Activated T-cell treated with anti-CD3 and anti-CD28 coated beads, Interleukin-2, amount 50 U/mL, for 24 hours (primary cell): ENCODE measurements at regions not wholly inside any gene's neighbourhood (a gene's known extent, or its start where the extent isn't known, plus 50 kb on each side); places are given as distances from the start of the nearest gene placed in this dataset.
"Not testable (repeated sequence)": the region's sequence is repeated elsewhere in the genome, so short reads cannot be mapped to it uniquely, and the experiment has no call there.

ENCODE experiments used
- DNase-seq: peaks from one replicate; pipeline ENCODE4 v3.0.0-alpha.2; 2020
- H3K27ac Mint-ChIP-seq: 2 replicates; pipeline ENCODE4 v1.8.0; 2020; ENCODE audit warnings: mild to moderate bottlenecking, mixed read lengths
- H3K27me3 Mint-ChIP-seq: 2 replicates; pipeline ENCODE4 v1.8.0; 2020; ENCODE audit warnings: mixed read lengths
- H3K36me3 Mint-ChIP-seq: 2 replicates; pipeline ENCODE4 v1.8.0; 2020; ENCODE audit warnings: low read depth, mixed read lengths
- H3K4me1 Mint-ChIP-seq: 2 replicates; pipeline ENCODE4 v1.8.0; 2020; ENCODE audit warnings: low read depth, mixed read lengths
- H3K4me3 Mint-ChIP-seq: 2 replicates; pipeline ENCODE4 v1.8.0; 2020; ENCODE audit warnings: mild to moderate bottlenecking, moderate library complexity, mixed read lengths
- H3K9me3 Mint-ChIP-seq: 2 replicates; pipeline ENCODE4 v1.8.0; 2020; ENCODE audit warnings: mixed read lengths

DNA sequence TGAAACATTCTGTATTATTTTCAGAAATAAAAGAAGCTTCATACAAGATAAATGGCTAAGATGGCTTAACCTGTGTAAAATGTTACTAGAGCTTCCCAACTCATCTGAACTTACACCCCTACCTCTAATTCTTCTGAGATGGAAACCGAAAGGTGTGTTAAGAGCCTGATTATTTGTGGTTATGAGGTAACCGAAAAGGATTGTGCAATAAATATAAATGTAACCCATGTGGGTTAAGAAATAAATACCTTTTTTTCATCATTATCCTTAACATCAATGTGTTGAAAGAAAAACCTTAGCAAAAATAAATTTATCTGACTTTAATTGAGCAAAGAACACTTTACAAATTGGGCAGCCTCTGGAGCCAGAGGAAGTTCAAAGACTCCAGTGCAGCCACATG is 961.8 kb upstream of the SPRY2 start:
- Mint-ChIP-seq H3K36me3 (no peaks in the 10 kb centered on the region), H3K4me3 (no peak overlapping the region), H3K27me3 (no peaks in the 10 kb centered on the region), H3K27ac (no peak overlapping the region), H3K4me1 (no peaks in the 10 kb centered on the region), H3K9me3 (peaks cover 11% of the 10 kb centered on the region)
- DNase-seq, result no peak

DNA sequence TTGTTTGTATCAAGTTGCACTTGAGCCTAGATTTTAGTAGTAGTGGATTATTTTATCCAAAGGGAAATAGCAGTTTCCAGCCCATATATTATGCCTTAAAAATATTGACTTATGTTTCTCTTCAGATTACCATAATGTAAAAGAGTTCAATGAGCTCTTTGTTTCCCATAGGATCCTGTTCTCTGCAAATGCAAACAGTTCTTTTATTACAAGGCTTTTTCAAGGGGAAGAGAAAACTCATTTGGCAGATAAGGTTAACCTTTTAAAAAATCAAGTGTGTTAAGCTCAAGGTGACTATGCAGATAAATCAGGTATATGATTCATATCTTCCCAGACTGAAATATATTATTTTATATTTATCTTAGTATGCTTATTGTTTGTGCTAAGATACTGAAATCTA is 961.2 kb upstream of the SPRY2 start:
- H3K4me1 Mint-ChIP-seq, result no peaks in the 10 kb centered on the region
- H3K27ac Mint-ChIP-seq, result no peak overlapping the region
- no peaks in the 10 kb centered on the region for H3K27me3 Mint-ChIP-seq
- H3K9me3 Mint-ChIP-seq, result peaks cover 11% of the 10 kb centered on the region
- H3K4me3 Mint-ChIP-seq, result no peak overlapping the region
- no peak for DNase-seq
- no peaks in the 10 kb centered on the region for H3K36me3 Mint-ChIP-seq

DNA sequence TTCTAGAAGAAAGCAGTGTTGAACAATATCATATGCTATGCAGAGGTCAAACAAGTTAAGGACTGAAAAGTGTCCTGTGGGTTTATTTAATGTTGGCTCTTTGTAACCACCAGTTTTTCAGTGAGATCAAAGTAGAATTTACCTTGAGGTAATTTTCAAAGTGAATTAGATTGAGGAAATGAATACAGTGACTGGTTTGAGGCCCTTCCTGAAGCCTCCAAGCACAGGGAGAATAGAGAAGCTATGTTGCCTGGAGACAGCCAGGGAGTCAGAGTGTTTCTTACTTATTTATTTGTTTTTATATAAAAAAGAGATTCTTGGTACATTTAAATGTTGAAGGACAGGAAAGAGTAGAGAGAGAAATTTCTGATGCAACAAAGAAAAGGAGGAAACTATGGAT is 954.3 kb upstream of the SPRY2 start:
- no peaks in the 10 kb centered on the region for H3K4me1 Mint-ChIP-seq
- no peak for DNase-seq
- no peaks in the 10 kb centered on the region for H3K36me3 Mint-ChIP-seq
- H3K27ac Mint-ChIP-seq, result no peak overlapping the region
- peaks cover 7% of the 10 kb centered on the region for H3K9me3 Mint-ChIP-seq
- no peaks in the 10 kb centered on the region for H3K27me3 Mint-ChIP-seq
- no peak overlapping the region for H3K4me3 Mint-ChIP-seq

DNA sequence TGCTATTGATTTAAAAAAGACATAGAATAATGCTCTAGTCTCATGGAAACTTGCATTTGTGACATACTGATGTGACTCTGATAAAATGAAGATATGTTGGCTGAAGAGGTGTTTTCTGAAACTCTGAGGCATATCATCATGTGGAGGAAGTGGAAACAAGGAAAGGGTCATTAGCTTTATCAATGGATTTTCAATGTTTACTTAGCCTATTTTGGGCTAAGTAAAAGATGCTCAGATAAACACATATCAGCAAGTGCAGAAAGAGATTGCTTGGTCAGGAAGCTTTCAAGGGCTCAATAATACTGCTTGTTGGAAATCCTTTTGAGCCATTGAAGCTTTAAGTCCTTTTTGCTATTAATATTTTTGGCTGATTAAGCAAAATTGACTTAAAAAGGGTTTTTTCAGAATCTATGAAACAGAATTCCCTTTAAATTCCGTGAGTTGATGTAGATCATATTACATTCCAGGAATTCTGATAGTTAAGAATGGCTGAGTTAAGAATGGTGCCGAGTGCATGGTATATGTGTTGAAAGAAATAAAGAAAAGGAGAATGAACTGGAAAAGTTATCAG is 952.8 kb upstream of the SPRY2 start:
- Mint-ChIP-seq H3K36me3 (no peaks in the 10 kb centered on the region), H3K4me3 (no peak overlapping the region), H3K27ac (no peak overlapping the region), H3K9me3 (peaks cover 7% of the 10 kb centered on the region), H3K27me3 (no peaks in the 10 kb centered on the region), H3K4me1 (no peaks in the 10 kb centered on the region)
- DNase-seq, result no peak

DNA sequence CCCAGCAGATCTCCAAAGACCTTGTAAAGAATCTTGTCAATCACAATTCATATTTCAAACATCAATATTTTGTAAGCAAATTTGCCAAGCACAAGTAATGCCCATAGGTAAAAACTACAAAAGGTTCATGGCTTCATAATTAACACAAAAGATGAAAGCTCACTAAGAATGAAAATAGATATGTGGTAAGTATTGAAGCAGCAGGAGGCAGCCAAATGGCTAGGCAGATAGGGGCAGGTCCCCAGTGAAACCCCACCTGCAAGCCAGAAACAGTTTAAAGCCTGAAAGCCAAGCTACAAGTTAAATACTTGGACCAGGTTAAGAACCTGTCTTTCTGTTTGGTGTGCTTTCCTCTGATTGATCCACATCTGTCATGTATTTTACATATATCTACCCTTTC is 942.6 kb upstream of the SPRY2 start:
- H3K36me3 Mint-ChIP-seq, result no peaks in the 10 kb centered on the region
- H3K27me3 Mint-ChIP-seq, result no peaks in the 10 kb centered on the region
- peaks cover 13% of the 10 kb centered on the region for H3K9me3 Mint-ChIP-seq

DNA sequence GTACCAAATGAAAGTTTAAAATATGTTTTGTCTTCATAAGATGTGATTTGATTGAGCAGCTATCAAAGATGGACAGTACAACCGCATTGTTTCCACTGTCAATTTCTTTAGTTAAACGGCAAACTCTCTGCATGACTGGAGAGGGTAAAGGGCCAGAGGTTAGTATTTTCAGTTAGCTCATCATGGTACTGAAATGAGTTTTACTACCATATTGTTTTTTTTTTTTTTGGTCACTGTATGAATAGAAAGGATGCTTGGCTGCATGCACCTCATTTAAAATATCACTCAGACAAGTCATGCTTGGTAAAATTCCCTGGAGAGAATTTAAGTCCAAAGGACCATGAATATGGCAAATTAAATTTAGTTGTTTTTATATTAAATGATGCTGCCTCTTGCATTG is 942.1 kb upstream of the SPRY2 start:
- Mint-ChIP-seq H3K4me1 (no peaks in the 10 kb centered on the region), H3K27ac (no peak overlapping the region), H3K27me3 (no peaks in the 10 kb centered on the region), H3K36me3 (no peaks in the 10 kb centered on the region), H3K4me3 (no peak overlapping the region), H3K9me3 (peaks cover 14% of the 10 kb centered on the region)
- DNase-seq, result no peak

More for the DNA sequence above, 942.6 kb upstream of the SPRY2 start:
- Mint-ChIP-seq H3K4me1 (no peaks in the 10 kb centered on the region), H3K4me3 (no peak overlapping the region), H3K27ac (no peak overlapping the region)
- no peak for DNase-seq

DNA sequence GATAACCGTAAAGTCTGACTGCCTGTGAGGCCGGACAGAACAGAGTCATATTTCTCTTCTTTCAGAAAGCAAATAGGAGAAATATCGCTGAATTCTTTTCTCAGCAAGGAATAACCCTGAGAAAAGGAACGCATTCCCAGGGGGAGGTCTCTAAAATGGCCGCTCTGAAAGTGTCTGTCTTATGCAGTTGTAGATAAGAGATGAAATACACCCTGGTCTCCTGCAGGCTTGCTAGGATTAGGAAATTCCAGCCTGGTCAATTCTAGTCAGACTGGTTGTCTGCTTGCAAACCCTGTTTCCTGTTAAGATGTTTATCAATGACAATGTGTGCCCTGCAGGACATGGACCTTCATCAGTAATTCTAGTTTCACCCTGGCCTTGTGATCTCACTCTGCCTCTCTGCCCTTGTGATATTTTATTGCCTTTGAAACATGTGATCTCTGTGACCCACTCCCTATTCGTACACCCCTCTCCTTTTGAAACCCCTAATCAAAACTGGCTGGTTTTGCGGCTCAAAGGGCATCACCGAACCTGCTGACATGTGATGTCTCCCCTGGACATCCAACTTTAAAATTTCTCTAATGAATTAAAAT is 934.8 kb upstream of the SPRY2 start:
- DNase-seq, result no peak
- no peak overlapping the region for H3K27ac Mint-ChIP-seq
- no peaks in the 10 kb centered on the region for H3K27me3 Mint-ChIP-seq
- H3K4me1 Mint-ChIP-seq, result no peaks in the 10 kb centered on the region
- H3K36me3 Mint-ChIP-seq, result no peaks in the 10 kb centered on the region
- no peak overlapping the region for H3K4me3 Mint-ChIP-seq
- H3K9me3 Mint-ChIP-seq, result peaks cover 29% of the 10 kb centered on the region

DNA sequence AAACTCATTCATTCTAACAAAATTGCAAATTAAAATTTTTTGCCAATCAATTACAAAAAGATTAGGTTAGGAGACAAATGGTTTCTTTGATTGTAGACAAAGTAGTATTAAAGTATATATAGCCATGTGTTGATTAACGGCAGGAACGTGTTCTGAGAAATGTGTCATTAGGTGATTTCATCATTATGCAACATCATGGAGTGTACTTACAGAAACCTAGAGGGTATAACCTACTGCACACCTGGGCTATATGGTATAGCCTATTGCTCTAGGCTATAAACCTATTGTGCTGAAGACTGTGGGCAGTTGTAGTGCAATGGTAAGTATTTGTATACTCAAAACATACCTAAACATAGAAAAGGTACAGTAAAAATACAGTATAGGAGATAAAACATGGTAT is 906.8 kb upstream of the SPRY2 start:
- no peaks in the 10 kb centered on the region for H3K4me1 Mint-ChIP-seq
- no peak overlapping the region for H3K27ac Mint-ChIP-seq

DNA sequence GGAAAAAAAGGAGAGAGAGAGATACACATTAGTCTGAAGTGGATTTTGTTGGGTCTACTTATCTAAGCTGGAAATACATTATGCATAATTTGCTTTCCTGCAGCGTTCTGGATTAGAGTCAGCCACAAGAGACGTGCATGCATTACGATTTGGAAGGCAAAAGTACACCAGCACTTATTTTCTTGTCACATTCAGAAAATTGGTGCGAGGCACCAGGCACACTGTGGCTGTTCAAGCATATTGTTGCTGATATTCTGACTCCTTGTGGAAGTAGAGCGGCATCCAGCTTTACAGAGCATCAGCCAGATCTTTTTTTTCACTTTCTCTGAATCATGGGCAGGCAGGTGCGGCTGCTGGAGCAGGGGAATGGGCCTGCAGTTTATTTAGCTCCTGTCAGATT is 905.6 kb upstream of the SPRY2 start:
- H3K27me3 Mint-ChIP-seq, result no peaks in the 10 kb centered on the region
- no peaks in the 10 kb centered on the region for H3K36me3 Mint-ChIP-seq
- H3K4me3 Mint-ChIP-seq, result no peak overlapping the region
- DNase-seq, result no peak
- no peak overlapping the region for H3K27ac Mint-ChIP-seq
- H3K9me3 Mint-ChIP-seq, result peaks cover 13% of the 10 kb centered on the region
- H3K4me1 Mint-ChIP-seq, result no peaks in the 10 kb centered on the region

More for the DNA sequence above, 906.8 kb upstream of the SPRY2 start:
- no peak for DNase-seq
- Mint-ChIP-seq H3K9me3 (peaks cover 11% of the 10 kb centered on the region), H3K36me3 (no peaks in the 10 kb centered on the region), H3K4me3 (no peak overlapping the region), H3K27me3 (no peaks in the 10 kb centered on the region)

DNA sequence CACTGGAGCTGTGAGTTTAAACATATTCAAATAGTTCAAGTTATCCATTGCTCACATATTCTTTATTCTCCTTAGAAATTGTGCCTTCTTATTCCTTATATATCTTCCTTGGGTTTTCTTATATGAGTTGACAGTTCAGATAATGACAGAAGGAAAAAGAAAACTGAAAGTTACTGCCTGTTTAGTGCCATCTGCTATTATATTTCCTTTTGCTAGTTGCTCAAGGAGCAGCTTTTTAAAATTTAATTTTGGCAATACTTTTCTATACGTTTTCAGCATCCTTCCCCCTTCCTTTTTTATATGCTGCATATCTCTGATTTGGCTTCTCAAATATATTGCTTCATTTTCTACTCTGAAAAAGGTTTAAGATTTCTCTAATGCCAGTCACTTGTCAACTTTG is 903.1 kb upstream of the SPRY2 start:
- Mint-ChIP-seq H3K27me3 (no peaks in the 10 kb centered on the region), H3K36me3 (no peaks in the 10 kb centered on the region), H3K9me3 (peaks cover 10% of the 10 kb centered on the region), H3K4me1 (no peaks in the 10 kb centered on the region), H3K4me3 (no peak overlapping the region), H3K27ac (no peak overlapping the region)
- no peak for DNase-seq

DNA sequence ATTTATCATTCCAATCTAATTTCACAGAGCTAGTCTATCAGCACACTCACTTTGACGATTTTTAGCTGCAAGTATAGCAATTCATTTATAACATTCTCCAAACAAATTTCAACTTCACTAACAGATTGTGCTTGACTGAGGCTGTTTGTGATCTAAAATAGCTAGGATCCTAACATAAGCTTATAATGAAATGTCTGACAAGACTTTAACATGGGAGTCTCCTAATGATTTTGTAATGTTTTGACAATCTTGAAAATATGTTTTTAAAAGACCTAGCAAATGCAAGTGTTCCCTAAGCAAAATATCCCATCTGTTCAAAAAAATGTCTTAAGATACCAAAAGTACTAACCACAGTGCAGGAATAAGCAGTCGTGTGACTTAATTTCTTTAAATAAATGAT is 889.5 kb upstream of the SPRY2 start:
- Mint-ChIP-seq H3K36me3 (no peaks in the 10 kb centered on the region), H3K9me3 (peaks cover 9% of the 10 kb centered on the region), H3K27me3 (no peaks in the 10 kb centered on the region), H3K4me3 (no peak overlapping the region), H3K27ac (no peak overlapping the region), H3K4me1 (no peaks in the 10 kb centered on the region)
- no peak for DNase-seq

DNA sequence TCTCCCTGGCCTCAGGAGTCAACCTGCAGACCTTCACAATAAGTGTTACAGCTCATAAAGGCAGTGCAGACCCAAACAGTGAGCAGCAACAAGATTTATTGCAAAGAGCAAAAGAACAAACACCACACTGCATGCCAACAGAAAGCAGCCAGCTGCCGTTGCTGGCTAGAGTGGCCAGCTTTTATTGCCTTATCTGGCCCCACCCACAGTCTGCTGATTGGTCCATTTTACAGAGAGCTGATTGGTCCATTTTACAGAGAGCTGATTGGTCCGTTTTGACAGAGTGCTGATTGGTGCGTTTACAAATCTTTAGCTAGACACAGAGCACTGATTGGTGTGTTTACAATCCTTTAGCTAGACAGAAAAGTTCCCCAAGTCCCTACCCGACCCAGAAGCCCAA is 885.9 kb upstream of the SPRY2 start:
- H3K27ac Mint-ChIP-seq, H3K4me1 Mint-ChIP-seq, H3K27me3 Mint-ChIP-seq, DNase-seq, H3K36me3 Mint-ChIP-seq, H3K4me3 Mint-ChIP-seq, H3K9me3 Mint-ChIP-seq: not testable (repeated sequence)

DNA sequence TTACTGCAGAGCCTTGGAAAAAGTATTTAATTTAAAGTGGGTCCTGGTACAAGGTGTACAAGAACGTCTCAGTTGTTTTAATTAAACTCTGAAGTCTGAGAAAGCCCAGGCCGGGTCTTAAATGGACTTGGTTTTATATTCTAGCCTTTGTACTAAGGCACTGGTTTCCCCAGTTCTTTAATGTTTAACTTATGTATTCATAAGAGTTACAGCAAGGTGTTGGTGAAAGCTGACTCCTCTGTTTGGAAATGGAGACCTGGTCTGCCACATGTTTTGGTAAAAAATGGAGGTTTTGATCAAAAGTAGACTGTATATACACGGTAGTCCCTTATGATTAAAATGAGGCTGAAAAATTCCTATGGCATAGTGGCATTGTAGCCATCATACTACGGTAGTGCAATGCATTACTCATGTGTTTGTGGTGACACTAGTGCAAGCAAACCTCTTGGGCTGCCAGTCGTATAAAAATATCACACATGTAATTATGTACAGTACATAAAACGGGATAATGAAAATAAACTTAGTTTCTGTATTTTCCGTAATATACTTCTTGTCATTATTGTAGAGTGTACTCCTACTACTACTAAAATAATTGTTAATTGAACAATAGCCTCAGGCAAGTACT is 883.4 kb upstream of the SPRY2 start:
- H3K27ac Mint-ChIP-seq, result no peak overlapping the region
- H3K4me3 Mint-ChIP-seq, result no peak overlapping the region
- DNase-seq, result no peak
- H3K36me3 Mint-ChIP-seq, result no peaks in the 10 kb centered on the region
- H3K9me3 Mint-ChIP-seq, result peaks cover 7% of the 10 kb centered on the region
- H3K27me3 Mint-ChIP-seq, result no peaks in the 10 kb centered on the region
- no peaks in the 10 kb centered on the region for H3K4me1 Mint-ChIP-seq

DNA sequence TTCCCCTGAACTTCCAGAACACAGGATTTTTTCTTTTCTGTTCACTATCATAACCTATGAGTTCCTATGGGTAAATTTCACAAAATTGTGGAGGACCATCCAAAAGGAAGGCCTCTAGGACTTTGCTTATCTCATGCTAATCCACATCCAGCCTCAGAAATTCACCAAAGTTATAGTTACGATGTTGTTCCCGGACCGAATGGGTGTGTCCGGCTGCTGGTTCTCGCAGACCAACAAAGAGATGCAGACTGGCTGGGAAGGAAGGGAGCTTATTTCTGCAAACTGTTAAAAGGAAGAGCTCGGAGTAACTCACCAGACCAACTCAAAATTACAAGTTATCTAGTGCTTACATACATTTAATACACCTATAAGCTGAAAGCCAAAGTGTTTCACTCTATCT is 882.9 kb upstream of the SPRY2 start:
- Mint-ChIP-seq H3K9me3 (peaks cover 6% of the 10 kb centered on the region), H3K27ac (no peak overlapping the region), H3K4me3 (no peak overlapping the region), H3K36me3 (no peaks in the 10 kb centered on the region), H3K4me1 (no peaks in the 10 kb centered on the region), H3K27me3 (no peaks in the 10 kb centered on the region)
- DNase-seq, result no peak

DNA sequence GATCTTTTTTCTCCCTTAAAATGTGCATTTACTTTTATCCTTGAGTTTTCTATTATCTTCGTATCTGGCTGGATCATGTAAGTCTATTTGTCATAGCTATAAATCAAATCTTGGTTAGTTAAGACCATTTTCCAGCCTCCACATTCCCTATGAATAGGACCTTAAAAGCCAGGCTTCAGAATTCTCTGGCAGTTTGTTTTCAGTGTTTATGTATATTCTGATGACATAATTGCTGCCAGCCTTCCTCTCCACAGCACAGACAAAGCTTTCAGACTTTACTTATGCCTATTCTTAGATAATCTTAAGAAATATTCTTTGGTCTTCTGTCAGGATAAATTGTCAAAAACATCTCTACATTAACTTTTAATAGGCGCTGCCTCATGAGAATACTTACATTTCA is 870.8 kb upstream of the SPRY2 start:
- no peaks in the 10 kb centered on the region for H3K27me3 Mint-ChIP-seq
- no peaks in the 10 kb centered on the region for H3K4me1 Mint-ChIP-seq
- H3K36me3 Mint-ChIP-seq, result no peaks in the 10 kb centered on the region
- H3K4me3 Mint-ChIP-seq, result no peak overlapping the region
- peaks cover 11% of the 10 kb centered on the region for H3K9me3 Mint-ChIP-seq
- DNase-seq, result no peak
- no peak overlapping the region for H3K27ac Mint-ChIP-seq
